ENCODE measurements at regions not wholly inside any gene's neighbourhood (a gene's known extent, or its start where the extent isn't known, plus 50 kb on each side); places are given as distances from the start of the nearest gene placed in this dataset.

GRCh38 chr1:68358439-68358838, 91.3 kb downstream of the RPE65 start:
- no peaks in the 10 kb centered on the region for H3K79me2 ChIP-seq (ENCODE audit: insufficient read depth, low read length)
- no peaks in the 10 kb centered on the region for H3K9me3 ChIP-seq (ENCODE audit: low read length)
- H3K4me3 ChIP-seq (replicated peaks in 1 of 3; ENCODE audit: insufficient read depth in 1 of 3, low read depth in 2 of 3, low read length in 3 of 3), result no peak overlapping the region
- POLR2A ChIA-PET, result no interaction called here
- H3K27me3 ChIP-seq (ENCODE audit: control insufficient read depth in 1 of 2, insufficient read depth in 2 of 2, low read length in 2 of 2), result no peaks in the 10 kb centered on the region
- no peak for ATAC-seq
- no TSS peak for BruUV-seq (replicated peaks)
- CTCF ChIA-PET (ENCODE audit: low intra/inter-chr PET ratio, low total read pairs), result no interaction called here
- H4K20me1 ChIP-seq (ENCODE audit: insufficient read depth, low read length), result no peaks in the 10 kb centered on the region
- no peak overlapping the region for H3K4me2 ChIP-seq (ENCODE audit: low read depth, low read length)
- no peaks in the 10 kb centered on the region for H3K36me3 ChIP-seq (replicated peaks in 1 of 2; ENCODE audit: control insufficient read depth in 1 of 2, insufficient read depth in 2 of 2, low read length in 2 of 2)
- in situ Hi-C loops (cut with HindIII; ENCODE audit: extremely low pct_ligation_motif_present, low pct_unique_long_range_greater_than_20kb), result no loop called here
- no peak overlapping the region for H3K27ac ChIP-seq (ENCODE audit: extremely low read length, insufficient read depth, low read length)
- no peaks in the 10 kb centered on the region for H3K4me1 ChIP-seq (ENCODE audit: insufficient read depth, low read length)
- intact Hi-C loops (cut with micrococcal nuclease; ENCODE audit: unreplicated experiment), result no loop called here
- H2AFZ ChIP-seq (ENCODE audit: low read length), result no peak overlapping the region
- WGBS (ENCODE audit: low lambda C conversion rate), result 1% methylated on average over 4 of the region's 4 CpGs
- no peak for DNase-seq (ENCODE audit: low spot score)
- no peak for FAIRE-seq
- H3K9ac ChIP-seq (ENCODE audit: insufficient read depth, low read depth, low read length), result no peak overlapping the region
- TF ChIP-seq, protein P1, sequence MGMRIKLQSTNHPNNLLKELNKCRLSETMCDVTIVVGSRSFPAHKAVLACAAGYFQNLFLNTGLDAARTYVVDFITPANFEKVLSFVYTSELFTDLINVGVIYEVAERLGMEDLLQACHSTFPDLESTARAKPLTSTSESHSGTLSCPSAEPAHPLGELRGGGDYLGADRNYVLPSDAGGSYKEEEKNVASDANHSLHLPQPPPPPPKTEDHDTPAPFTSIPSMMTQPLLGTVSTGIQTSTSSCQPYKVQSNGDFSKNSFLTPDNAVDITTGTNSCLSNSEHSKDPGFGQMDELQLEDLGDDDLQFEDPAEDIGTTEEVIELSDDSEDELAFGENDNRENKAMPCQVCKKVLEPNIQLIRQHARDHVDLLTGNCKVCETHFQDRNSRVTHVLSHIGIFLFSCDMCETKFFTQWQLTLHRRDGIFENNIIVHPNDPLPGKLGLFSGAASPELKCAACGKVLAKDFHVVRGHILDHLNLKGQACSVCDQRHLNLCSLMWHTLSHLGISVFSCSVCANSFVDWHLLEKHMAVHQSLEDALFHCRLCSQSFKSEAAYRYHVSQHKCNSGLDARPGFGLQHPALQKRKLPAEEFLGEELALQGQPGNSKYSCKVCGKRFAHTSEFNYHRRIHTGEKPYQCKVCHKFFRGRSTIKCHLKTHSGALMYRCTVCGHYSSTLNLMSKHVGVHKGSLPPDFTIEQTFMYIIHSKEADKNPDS (CRISPR knock-in tag; IDR thresholded peaks at IDR 0.05), result no peak
- TF ChIP-seq ZSCAN5A (CRISPR knock-in tag; IDR thresholded peaks at IDR 0.05; ENCODE audit: borderline replicate concordance), result no peak
- TF ChIP-seq, protein P2, sequence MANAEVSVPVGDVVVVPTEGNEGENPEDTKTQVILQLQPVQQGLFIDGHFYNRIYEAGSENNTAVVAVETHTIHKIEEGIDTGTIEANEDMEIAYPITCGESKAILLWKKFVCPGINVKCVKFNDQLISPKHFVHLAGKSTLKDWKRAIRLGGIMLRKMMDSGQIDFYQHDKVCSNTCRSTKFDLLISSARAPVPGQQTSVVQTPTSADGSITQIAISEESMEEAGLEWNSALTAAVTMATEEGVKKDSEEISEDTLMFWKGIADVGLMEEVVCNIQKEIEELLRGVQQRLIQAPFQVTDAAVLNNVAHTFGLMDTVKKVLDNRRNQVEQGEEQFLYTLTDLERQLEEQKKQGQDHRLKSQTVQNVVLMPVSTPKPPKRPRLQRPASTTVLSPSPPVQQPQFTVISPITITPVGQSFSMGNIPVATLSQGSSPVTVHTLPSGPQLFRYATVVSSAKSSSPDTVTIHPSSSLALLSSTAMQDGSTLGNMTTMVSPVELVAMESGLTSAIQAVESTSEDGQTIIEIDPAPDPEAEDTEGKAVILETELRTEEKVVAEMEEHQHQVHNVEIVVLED (CRISPR knock-in tag; IDR thresholded peaks at IDR 0.05; ENCODE audit: borderline replicate concordance), result no peak
- TF ChIP-seq ZNF235 (CRISPR knock-in tag; IDR thresholded peaks at IDR 0.05; ENCODE audit: borderline replicate concordance), result no peak
- TF ChIP-seq, protein P3, sequence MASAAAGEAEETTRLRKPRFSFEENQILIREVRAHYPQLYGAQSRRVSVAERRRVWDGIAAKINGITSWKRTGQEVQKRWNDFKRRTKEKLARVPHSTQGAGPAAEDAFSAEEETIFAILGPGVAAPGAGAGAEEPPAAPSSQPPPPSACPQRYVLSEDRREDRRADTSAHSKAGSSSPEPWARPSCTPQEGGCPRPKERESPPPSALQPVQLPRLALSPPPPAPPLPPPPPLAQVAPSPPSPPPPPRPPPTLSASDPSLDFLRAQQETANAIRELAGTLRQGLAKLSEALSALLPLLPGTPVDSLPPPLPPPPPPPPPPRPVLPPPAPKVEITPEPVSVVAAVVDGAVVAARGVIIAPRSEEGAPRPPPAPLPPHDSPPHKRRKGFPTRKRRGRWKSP (CRISPR knock-in tag; IDR thresholded peaks at IDR 0.05), result no peak
- TF ChIP-seq CCAR2 (optimal IDR thresholded peaks at IDR 0.05; ENCODE audit: low read depth, low read length), result no peak
- TF ChIP-seq BCLAF1 (IDR thresholded peaks at IDR 0.05), result no peak
- TF ChIP-seq ZNF879 (CRISPR knock-in tag; IDR thresholded peaks at IDR 0.05), result no peak
- TF ChIP-seq CENPT (CRISPR knock-in tag; IDR thresholded peaks at IDR 0.05; ENCODE audit: low read depth), result no peak
- TF ChIP-seq ZNF784 (CRISPR knock-in tag; IDR thresholded peaks at IDR 0.05; ENCODE audit: borderline replicate concordance), result no peak
- no peak for TF ChIP-seq ZNF710 (CRISPR knock-in tag; IDR thresholded peaks at IDR 0.05; ENCODE audit: borderline replicate concordance)
- TF ChIP-seq SETDB1 (CRISPR knock-in tag; IDR thresholded peaks at IDR 0.05; ENCODE audit: borderline replicate concordance), result no peak
